K562 (cell line): ENCODE measurements at regions not wholly inside any gene's neighbourhood (a gene's known extent, or its start where the extent isn't known, plus 50 kb on each side); places are given as distances from the start of the nearest gene placed in this dataset.

Source experiments
- ATAC-seq: fragments of 200-7000 bp; cut with Tn5 transposase; 3 replicates; pipeline ENCODE4 v1.9.1; 2020; ENCODE audit warnings: moderate library complexity
- BruUV-seq: library from RNA; stranded (reverse); fragments of 400-500 nt; replicated peaks from 2 replicates; lab custom pipeline; 2021; lab: Mats Ljungman, UMichigan
- CTCF ChIA-PET: fragments of 300-600 bp; formaldehyde crosslinking; extraction: SDS; loops from one replicate; lab custom pipeline; 2021; ENCODE audit warnings: low intra/inter-chr PET ratio; lab: Yijun Ruan, JAX
- POLR2A ChIA-PET: fragments of 300-600, 350-650 bp; sonication (Branson Sonifier 250); formaldehyde crosslinking; extraction: SDS; loops from one replicate; lab custom pipeline; 2021; ENCODE audit warnings: antibody characterized with exemption, inconsistent platforms; lab: Yijun Ruan, JAX
- DNase-seq, 4 experiments: peaks; one replicate each; pipeline versions ENCODE4 v3.0.0 to v3.0.0-alpha.2; 2011 to 2018; ENCODE audit warnings: low spot score in 3 of 4, mixed read lengths in 3 of 4; ENCODE audit errors: extremely low read depth in 1 of 4
- FAIRE-seq: peaks from 2 replicates; lab custom pipeline; 2011; peaks lifted over from hg19 to GRCh38; lab: Jason Lieb, UNC
- H2AFZ ChIP-seq: 2 replicates; pipeline ENCODE4 v1.6.0; 2011; ENCODE audit warnings: low read depth, low read length, control low read depth, inconsistent platforms
- H3K27ac ChIP-seq: fragments of 200-600 bp; 3 replicates; pipeline ENCODE4 v1.8.0; 2011; ENCODE audit warnings: low read depth, mild to moderate bottlenecking, control low read depth, inconsistent platforms, low read length, moderate library complexity, mixed read lengths; ENCODE audit errors: extremely low read depth
- H3K27me3 ChIP-seq, 2 experiments: fragments of 300-600 bp in 1 of 2; 2 replicates in 1 of 2; 3 replicates in 1 of 2; pipeline versions ENCODE4 v1.6.0 to v1.8.0; 2011; ENCODE audit warnings: inconsistent platforms in 2 of 2, low read length in 2 of 2, mild to moderate bottlenecking in 1 of 2, mixed read lengths in 1 of 2, moderate library complexity in 1 of 2; ENCODE audit not compliant: control insufficient read depth in 2 of 2, insufficient read depth in 2 of 2
- H3K36me3 ChIP-seq: fragments of 300-600 bp; 3 replicates; pipeline ENCODE4 v1.8.0; 2011; ENCODE audit warnings: mild to moderate bottlenecking, low read length, inconsistent platforms; ENCODE audit not compliant: control insufficient read depth, insufficient read depth
- H3K4me1 ChIP-seq, 2 experiments: fragments of 200-600 bp in 1 of 2; replicated peaks in 1 of 2; 2 replicates in 1 of 2; 3 replicates in 1 of 2; pipeline versions ENCODE4 v1.5.1 to v1.8.0; 2011; ENCODE audit warnings: inconsistent platforms in 2 of 2, low read length in 2 of 2, mild to moderate bottlenecking in 1 of 2, mixed read lengths in 1 of 2, moderate library complexity in 1 of 2; ENCODE audit not compliant: control insufficient read depth in 2 of 2, insufficient read depth in 2 of 2
- H3K4me2 ChIP-seq: 2 replicates; pipeline ENCODE4 v1.6.1; 2011; ENCODE audit warnings: low read length, control low read depth, inconsistent platforms, mixed read lengths; ENCODE audit not compliant: insufficient read depth
- H3K4me3 ChIP-seq: fragments of 200-600 bp; sonication (generic), shearing (Covaris generic); 2 replicates; pipeline ENCODE4 v1.5.1; 2016; ENCODE audit warnings: control low read depth, inconsistent platforms
- H3K79me2 ChIP-seq: fragments of 200-600 bp; 3 replicates; pipeline ENCODE4 v1.8.0; 2011; ENCODE audit warnings: low read length, inconsistent platforms; ENCODE audit not compliant: control insufficient read depth, insufficient read depth
- H3K9ac ChIP-seq, 2 experiments: 2 replicates each; pipeline versions ENCODE4 v1.6.0 to v1.6.1; 2011; ENCODE audit warnings: low read depth in 2 of 2, low read length in 2 of 2, control low read depth in 1 of 2, inconsistent platforms in 1 of 2, mild to moderate bottlenecking in 1 of 2, mixed read lengths in 1 of 2; ENCODE audit not compliant: insufficient read depth in 1 of 2
- H3K9me1 ChIP-seq: one replicate; pipeline ENCODE4 v1.6.0; 2011; ENCODE audit warnings: inconsistent platforms, mild to moderate bottlenecking, low read length, moderate library complexity; ENCODE audit not compliant: control insufficient read depth, insufficient read depth
- H3K9me3 ChIP-seq: replicated peaks from 2 replicates; pipeline ENCODE4 v1.5.1; 2011; ENCODE audit warnings: low read depth, low read length, inconsistent platforms; ENCODE audit not compliant: control insufficient read depth, insufficient read depth
- H4K20me1 ChIP-seq: replicated peaks from 2 replicates; pipeline ENCODE4 v1.6.1; 2011; ENCODE audit warnings: low read length, inconsistent platforms, mixed read lengths; ENCODE audit not compliant: control insufficient read depth, insufficient read depth
- FOXJ3 ChIP-seq: sonication (generic); formaldehyde crosslinking; IDR thresholded peaks from 2 replicates; pipeline ENCODE4 v1.4.0; 2020; ENCODE audit warnings: mild to moderate bottlenecking, missing genetic modification reagents
- GTF2F1 ChIP-seq: IDR thresholded peaks from 2 replicates; pipeline ENCODE4 v1.6.1; 2011; ENCODE audit warnings: low read depth, low read length, improper control_type of control experiment
- JUN ChIP-seq, 2 experiments: sonication (generic) in 1 of 2; formaldehyde crosslinking in 1 of 2; IDR thresholded peaks; 2 replicates each; pipeline versions ENCODE4 v1.6.1 to v1.8.0; 2012 to 2022; ENCODE audit warnings: borderline replicate concordance in 2 of 2, mild to moderate bottlenecking in 2 of 2, improper control_type of control experiment in 1 of 2, low read depth in 1 of 2, low read length in 1 of 2, missing genetic modification reagents in 1 of 2
- KAT2B ChIP-seq: IDR thresholded peaks from one replicate; pipeline ENCODE4 v1.6.1; 2012; ENCODE audit warnings: low read depth, mild to moderate bottlenecking, control low read depth, inconsistent platforms, low read length, moderate library complexity
- MECOM ChIP-seq: fragments of 250-450 bp; sonication (Bioruptor Pico); IDR thresholded peaks from 2 replicates; pipeline ENCODE4 v1.8.0; 2022; ENCODE audit warnings: inconsistent platforms
- MIER1 ChIP-seq: fragments of 450-650 bp; IDR thresholded peaks from 2 replicates; pipeline ENCODE4 v1.6.1; 2016; ENCODE audit warnings: antibody characterized with exemption, mild to moderate bottlenecking, low read depth
- NFIC ChIP-seq: fragments of 450-650 bp; IDR thresholded peaks from 2 replicates; pipeline ENCODE4 v1.6.1; 2017; ENCODE audit warnings: mild to moderate bottlenecking, inconsistent platforms
- SMAD3 ChIP-seq: fragments of 450-650 bp; formaldehyde crosslinking; conservative IDR thresholded peaks from 2 replicates; pipeline ENCODE4 v1.4.0; 2020; ENCODE audit warnings: mild to moderate bottlenecking
- XRCC4 ChIP-seq: IDR thresholded peaks from one replicate; pipeline ENCODE4 v1.6.1; 2011; ENCODE audit not compliant: insufficient read depth, insufficient read length; ENCODE audit errors: extremely low read depth
- ZNF507 ChIP-seq: conservative IDR thresholded peaks from 2 replicates; pipeline ENCODE4 v1.6.1; 2017; ENCODE audit warnings: missing genetic modification characterization, missing compliant biosample characterization
- WGBS: fragments of 100-300 bp; shearing (Covaris generic); methylation state at CpG from one replicate; pipeline ENCODE4 v1.1.6; 2016; ENCODE audit warnings: low coverage, mixed read lengths; ENCODE audit not compliant: insufficient coverage; ENCODE audit errors: missing lambda C conversion rate; 5-methylcytosine and 5-hydroxymethylcytosine counted together
- in situ Hi-C: fragments of 300-500 bp; cut with MboI; formaldehyde crosslinking; loops from 4 replicates; pipeline ENCODE4 v1.15.0; 2018; ENCODE audit warnings: inconsistent platforms, mixed read lengths
- intact Hi-C: fragments of 100-400 bp; cut with micrococcal nuclease; formaldehyde crosslinking; loops from 2 replicates; pipeline ENCODE4 v1.14.2; 2022
- TF ChIP-seq, protein P1 (sequence below): fragments of 450-650 bp; formaldehyde crosslinking; IDR thresholded peaks from 2 replicates; pipeline ENCODE4 v1.4.0; 2020; ENCODE audit warnings: mild to moderate bottlenecking, moderate library complexity

DNA sequence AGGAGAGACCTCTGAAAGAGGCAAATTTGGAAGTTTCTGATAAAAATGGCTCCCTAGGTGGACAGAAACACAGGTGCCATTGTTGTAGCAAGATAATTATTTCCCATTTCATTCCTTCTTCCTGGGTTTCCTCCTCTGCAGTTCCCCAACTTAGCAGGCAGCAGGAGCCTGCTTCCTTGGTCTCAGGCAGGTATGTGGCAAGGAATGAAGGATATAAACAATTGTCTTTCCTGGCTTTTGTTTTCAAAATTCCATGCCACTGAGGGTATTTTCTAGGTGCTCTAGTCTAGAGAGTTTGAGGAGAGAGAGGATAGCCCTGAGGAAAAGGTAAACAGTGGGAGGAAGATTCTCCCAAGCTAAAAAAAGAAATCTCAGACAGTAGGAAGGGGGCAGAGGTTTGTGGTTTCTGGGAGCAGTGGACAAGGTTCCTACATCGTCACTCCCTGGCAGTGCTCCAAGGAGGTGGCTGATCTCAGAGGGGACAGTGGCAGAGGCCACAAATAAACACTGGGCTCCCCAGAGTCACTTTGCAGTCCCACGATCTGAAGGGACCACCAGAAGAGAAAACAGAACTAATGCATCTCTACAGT, 82.6 kb upstream of the IGF1 start:
- H3K36me3 ChIP-seq: no peaks in the 10 kb centered on the region
- H3K9me1 ChIP-seq: no peaks in the 10 kb centered on the region
- no peak overlapping the region for H3K4me2 ChIP-seq
- no peak overlapping the region for H3K4me3 ChIP-seq
- ATAC-seq: no peak
- intact Hi-C loops: no loop called here
- no TSS peak for BruUV-seq
- no peaks in the 10 kb centered on the region for H3K79me2 ChIP-seq
- POLR2A ChIA-PET: no interaction called here
- FAIRE-seq: no peak
- TF ChIP-seq NFIC (peak; percentile 29), KAT2B (no peak)
- TF ChIP-seq, all 486 proteins: peak for 1
- CTCF ChIA-PET: no interaction called here
- no peak overlapping the region for H3K9ac ChIP-seq
- H4K20me1 ChIP-seq: no peaks in the 10 kb centered on the region
- H3K9me3 ChIP-seq: 0 out of 2 replicates have a peak, but pooled peaks cover 2% of the 10 kb centered on the region
- DNase-seq: peak in 1 of 4 experiments; percentile 8
- H3K27me3 ChIP-seq: no peaks in the 10 kb centered on the region
- in situ Hi-C loops: no loop called here
- H3K4me1 ChIP-seq: no peaks in the 10 kb centered on the region
- 3% methylated on average over 2 of the region's 2 CpGs for WGBS
- no peak overlapping the region for H3K27ac ChIP-seq
- H2AFZ ChIP-seq: no peak overlapping the region

DNA sequence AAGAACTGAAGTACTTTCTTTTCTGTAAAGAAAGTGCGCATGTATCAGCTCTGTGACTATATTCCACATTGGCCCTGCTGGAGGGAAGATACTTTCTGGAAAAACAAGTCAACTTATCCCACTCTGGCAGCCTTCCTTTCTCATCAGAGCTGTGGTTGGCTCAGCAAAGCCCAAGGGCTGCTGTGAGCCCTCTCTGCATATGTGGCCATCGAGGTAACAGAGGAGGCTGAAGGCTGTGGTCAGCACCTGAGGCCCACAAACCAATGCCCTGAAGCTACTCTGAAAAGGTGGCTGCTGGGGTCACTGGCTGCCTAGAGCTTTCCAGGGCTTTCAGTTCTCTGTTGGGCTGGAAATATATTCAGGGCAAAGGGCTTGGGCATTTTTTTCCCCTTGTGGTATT, 70.8 kb upstream of the IGF1 start:
- no TSS peak for BruUV-seq
- intact Hi-C loops (no loop called here), in situ Hi-C loops (no loop called here)
- Histone ChIP-seq H3K79me2 (no peaks in the 10 kb centered on the region), H3K9me1 (no peaks in the 10 kb centered on the region), H3K9me3 (no peaks in the 10 kb centered on the region), H3K4me1 (no peaks in the 10 kb centered on the region; a peak in 2 of 5 replicates), H3K27me3 (no peaks in the 10 kb centered on the region), H2AFZ (no peak overlapping the region), H4K20me1 (no peaks in the 10 kb centered on the region), H3K4me3 (no peak overlapping the region), H3K4me2 (no peak overlapping the region), H3K9ac (no peak overlapping the region), H3K36me3 (no peaks in the 10 kb centered on the region), H3K27ac (no peak overlapping the region)
- ChIA-PET POLR2A (no interaction called here), CTCF (no interaction called here)
- 5% methylated on average over 2 of the region's 2 CpGs for WGBS
- FAIRE-seq: no peak
- no peak for ATAC-seq
- TF ChIP-seq XRCC4 (no peak), MECOM (CRISPR knock-in tag) (no peak), MIER1 (no peak), GTF2F1 (no peak), FOXJ3 (CRISPR knock-in tag) (no peak), JUN (IDR thresholded peaks at IDR 0.05; ENCODE audit: borderline replicate concordance, low read depth, low read length) (no peak), JUN (CRISPR knock-in tag; IDR thresholded peaks at IDR 0.05; ENCODE audit: borderline replicate concordance) (no peak), SMAD3 (CRISPR knock-in tag) (no peak), ZNF507 (tag) (no peak)
- TF ChIP-seq, protein P1, sequence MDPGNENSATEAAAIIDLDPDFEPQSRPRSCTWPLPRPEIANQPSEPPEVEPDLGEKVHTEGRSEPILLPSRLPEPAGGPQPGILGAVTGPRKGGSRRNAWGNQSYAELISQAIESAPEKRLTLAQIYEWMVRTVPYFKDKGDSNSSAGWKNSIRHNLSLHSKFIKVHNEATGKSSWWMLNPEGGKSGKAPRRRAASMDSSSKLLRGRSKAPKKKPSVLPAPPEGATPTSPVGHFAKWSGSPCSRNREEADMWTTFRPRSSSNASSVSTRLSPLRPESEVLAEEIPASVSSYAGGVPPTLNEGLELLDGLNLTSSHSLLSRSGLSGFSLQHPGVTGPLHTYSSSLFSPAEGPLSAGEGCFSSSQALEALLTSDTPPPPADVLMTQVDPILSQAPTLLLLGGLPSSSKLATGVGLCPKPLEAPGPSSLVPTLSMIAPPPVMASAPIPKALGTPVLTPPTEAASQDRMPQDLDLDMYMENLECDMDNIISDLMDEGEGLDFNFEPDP (CRISPR knock-in tag): no peak
- no peak for DNase-seq
